AML-193 (cell line): ENCODE measurements at regions not wholly inside any gene's neighbourhood (a gene's known extent, or its start where the extent isn't known, plus 50 kb on each side); places are given as distances from the start of the nearest gene placed in this dataset.

Experiments used
- DNase-seq, 2 experiments: peaks; one replicate each; lab custom pipeline; 2025; lab: John Stamatoyannopoulos, UW

- DNase-seq, result no peak
These were observed 327.0 kb upstream of the SLITRK5 start for GRCh38 chr13:87344176-87344575.

GRCh38 chr13:87355451-87355850 lies 315.7 kb upstream of the SLITRK5 start:
- no peak for DNase-seq

- DNase-seq, result no peak
These were observed 314.9 kb upstream of the SLITRK5 start for GRCh38 chr13:87356314-87356713.

GRCh38 chr13:87358319-87358718 lies 312.9 kb upstream of the SLITRK5 start:
- DNase-seq, result no peak

GRCh38 chr13:87361216-87361615 lies 310.0 kb upstream of the SLITRK5 start:
- DNase-seq, result no peak

GRCh38 chr13:87368639-87369038 lies 302.5 kb upstream of the SLITRK5 start:
- DNase-seq, result no peak

GRCh38 chr13:87376081-87376480 lies 295.1 kb upstream of the SLITRK5 start:
- DNase-seq, result no peak

GRCh38 chr13:87384099-87384498 lies 287.1 kb upstream of the SLITRK5 start:
- DNase-seq, result no peak

GRCh38 chr13:87393358-87393757 lies 277.8 kb upstream of the SLITRK5 start:
- no peak for DNase-seq

GRCh38 chr13:87398047-87398446 lies 273.1 kb upstream of the SLITRK5 start:
- no peak for DNase-seq

GRCh38 chr13:87403748-87404432 lies 267.3 kb upstream of the SLITRK5 start:
- DNase-seq, result no peak

GRCh38 chr13:87426742-87427141 lies 244.4 kb upstream of the SLITRK5 start:
- DNase-seq, result no peak

- DNase-seq, result no peak
These were observed 227.0 kb upstream of the SLITRK5 start for GRCh38 chr13:87444135-87444534.

- no peak for DNase-seq
These were observed 218.9 kb upstream of the SLITRK5 start for GRCh38 chr13:87452281-87452680.

GRCh38 chr13:87453244-87453643 lies 217.9 kb upstream of the SLITRK5 start:
- DNase-seq, result no peak

GRCh38 chr13:87459419-87459818 lies 211.8 kb upstream of the SLITRK5 start:
- DNase-seq, result no peak

- no peak for DNase-seq
These were observed 173.7 kb upstream of the SLITRK5 start for GRCh38 chr13:87497426-87497825.

GRCh38 chr13:87498681-87499080 lies 172.5 kb upstream of the SLITRK5 start:
- DNase-seq, result peak; percentile 3 to 13

GRCh38 chr13:87524775-87525174 lies 146.4 kb upstream of the SLITRK5 start:
- no peak for DNase-seq

GRCh38 chr13:87533776-87534175 lies 137.4 kb upstream of the SLITRK5 start:
- DNase-seq, result no peak

GRCh38 chr13:87535911-87536310 lies 135.3 kb upstream of the SLITRK5 start:
- no peak for DNase-seq

- no peak for DNase-seq
These were observed 134.7 kb upstream of the SLITRK5 start for GRCh38 chr13:87536499-87536898.

- no peak for DNase-seq
These were observed 134.3 kb upstream of the SLITRK5 start for GRCh38 chr13:87536899-87537298.

GRCh38 chr13:87537951-87538350 lies 133.2 kb upstream of the SLITRK5 start:
- no peak for DNase-seq
